ENCODE measurements at regions not wholly inside any gene's neighbourhood (a gene's known extent, or its start where the extent isn't known, plus 50 kb on each side); places are given as distances from the start of the nearest gene placed in this dataset.

GRCh38 chr9:74282526-74283253 is 214.4 kb upstream of the RORB start:
- no peak for DNase-seq

- DNase-seq = no peak
Observed at GRCh38 chr9:74284581-74285450, 212.3 kb upstream of the RORB start.

- DNase-seq = no peak
Observed at GRCh38 chr9:74293479-74293878, 203.7 kb upstream of the RORB start.

- no peak for DNase-seq
Observed at GRCh38 chr9:74303945-74304344, 193.2 kb upstream of the RORB start.

- DNase-seq = no peak
Observed at GRCh38 chr9:74304598-74304997, 192.5 kb upstream of the RORB start.

GRCh38 chr9:74309654-74310053 is 187.5 kb upstream of the RORB start:
- no peak for DNase-seq

GRCh38 chr9:74317235-74317634 is 179.9 kb upstream of the RORB start:
- no peak for DNase-seq

- DNase-seq = no peak
Observed at GRCh38 chr9:74321396-74321795, 175.7 kb upstream of the RORB start.

- no peak for DNase-seq
Observed at GRCh38 chr9:74322661-74323314, 174.3 kb upstream of the RORB start.

- DNase-seq = no peak
Observed at GRCh38 chr9:74330487-74331214, 166.5 kb upstream of the RORB start.

- DNase-seq = no peak
Observed at GRCh38 chr9:74331607-74332006, 165.5 kb upstream of the RORB start.

GRCh38 chr9:74333384-74334032 is 163.6 kb upstream of the RORB start:
- no peak for DNase-seq

- DNase-seq = no peak
Observed at GRCh38 chr9:74334271-74334670, 162.9 kb upstream of the RORB start.

- no peak for DNase-seq
Observed at GRCh38 chr9:74336161-74336560, 161.0 kb upstream of the RORB start.

- DNase-seq = no peak
Observed at GRCh38 chr9:74348777-74349176, 148.4 kb upstream of the RORB start.

GRCh38 chr9:74355107-74355506 is 142.0 kb upstream of the RORB start:
- no peak for DNase-seq

- no peak for DNase-seq
Observed at GRCh38 chr9:74357577-74357976, 139.6 kb upstream of the RORB start.

GRCh38 chr9:74358959-74359358 is 138.2 kb upstream of the RORB start:
- no peak for DNase-seq

- DNase-seq = no peak
Observed at GRCh38 chr9:74361508-74361907, 135.6 kb upstream of the RORB start.

- DNase-seq = no peak
Observed at GRCh38 chr9:74362423-74362822, 134.7 kb upstream of the RORB start.

- no peak for DNase-seq
Observed at GRCh38 chr9:74366111-74366510, 131.0 kb upstream of the RORB start.

GRCh38 chr9:74369844-74370243 is 127.3 kb upstream of the RORB start:
- no peak for DNase-seq

GRCh38 chr9:74373348-74373747 is 123.8 kb upstream of the RORB start:
- DNase-seq = no peak
